Fibroblast of upper back skin (primary cell): ENCODE measurements at regions not wholly inside any gene's neighbourhood (a gene's known extent, or its start where the extent isn't known, plus 50 kb on each side); places are given as distances from the start of the nearest gene placed in this dataset.

ENCODE experiments used
- DNase-seq: peaks from one replicate; pipeline ENCODE4 v3.0.0-alpha.2; 2013

DNA sequence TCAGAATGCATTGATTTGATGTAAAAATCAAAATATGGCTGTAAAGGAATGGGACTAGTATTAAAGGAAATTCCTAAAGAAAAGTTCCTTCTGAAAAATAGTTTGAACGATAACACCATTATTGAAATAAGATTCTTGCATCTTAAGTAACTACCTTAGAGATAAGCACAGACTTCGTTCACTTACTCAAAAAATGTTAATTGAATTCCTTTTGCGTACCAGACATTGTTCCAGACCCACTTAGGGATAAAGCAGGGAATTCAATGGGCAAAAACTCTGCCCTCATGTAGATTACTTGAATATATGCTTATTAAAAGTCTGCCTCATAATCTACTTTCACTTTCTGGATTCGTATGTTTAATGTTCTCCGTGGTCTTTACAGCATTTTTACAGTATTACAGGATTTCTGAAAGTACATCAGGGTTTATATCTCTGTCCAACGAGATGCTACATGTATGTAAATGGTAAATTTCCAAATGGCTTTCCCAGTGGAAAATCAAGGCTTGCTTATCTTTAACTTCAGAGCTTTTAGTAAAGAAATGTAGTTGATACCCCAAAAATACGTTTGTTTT, 213.7 kb downstream of the GXYLT1 start:
- no peak for DNase-seq

DNA sequence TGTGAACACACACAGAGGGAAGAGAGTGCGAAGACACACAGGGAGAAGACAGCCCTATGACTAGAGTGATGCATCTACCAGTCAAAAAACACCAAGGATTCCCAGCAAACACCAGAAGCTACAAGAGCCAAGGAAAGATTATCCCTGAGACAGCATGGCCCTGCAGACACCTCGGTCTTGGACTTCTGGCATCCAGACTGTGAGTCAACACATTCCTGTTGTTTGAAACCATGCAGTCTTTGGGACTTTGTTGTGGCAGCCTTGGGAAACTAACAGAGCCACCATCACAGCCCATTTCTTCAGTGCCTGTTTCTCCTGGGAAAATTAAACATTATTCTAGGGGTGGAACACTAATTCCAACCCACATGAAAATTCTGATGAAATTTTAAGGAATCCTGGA, 220.6 kb downstream of the GXYLT1 start:
- peak; percentile 10 for DNase-seq

- DNase-seq, result no peak
Observed at GRCh38 chr12:41923351-41923750, 221.3 kb downstream of the GXYLT1 start.

DNA sequence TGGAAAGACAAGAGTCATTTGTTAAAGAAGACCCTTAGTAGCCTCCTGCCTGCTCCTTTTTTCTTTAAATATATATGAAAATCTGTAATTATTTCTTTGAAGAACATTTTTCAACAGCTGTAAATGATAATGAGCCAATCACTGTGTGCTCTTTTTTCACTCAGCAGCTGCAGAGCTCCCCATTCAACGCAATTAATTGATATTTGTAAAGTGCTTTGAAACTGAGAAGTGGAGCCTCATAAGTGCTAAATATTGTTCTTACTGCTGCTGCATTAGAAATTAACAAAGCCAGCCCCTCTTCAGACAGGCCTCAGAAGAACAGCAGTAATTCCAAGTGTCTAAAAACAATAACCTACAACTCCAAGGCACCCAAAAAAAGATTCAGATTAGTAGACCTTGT, 224.3 kb downstream of the GXYLT1 start:
- no peak for DNase-seq

GRCh38 chr12:41919526-41920261, 225.0 kb downstream of the GXYLT1 start:
- DNase-seq, result no peak

GRCh38 chr12:41919048-41919447, 225.6 kb downstream of the GXYLT1 start:
- DNase-seq, result no peak

DNA sequence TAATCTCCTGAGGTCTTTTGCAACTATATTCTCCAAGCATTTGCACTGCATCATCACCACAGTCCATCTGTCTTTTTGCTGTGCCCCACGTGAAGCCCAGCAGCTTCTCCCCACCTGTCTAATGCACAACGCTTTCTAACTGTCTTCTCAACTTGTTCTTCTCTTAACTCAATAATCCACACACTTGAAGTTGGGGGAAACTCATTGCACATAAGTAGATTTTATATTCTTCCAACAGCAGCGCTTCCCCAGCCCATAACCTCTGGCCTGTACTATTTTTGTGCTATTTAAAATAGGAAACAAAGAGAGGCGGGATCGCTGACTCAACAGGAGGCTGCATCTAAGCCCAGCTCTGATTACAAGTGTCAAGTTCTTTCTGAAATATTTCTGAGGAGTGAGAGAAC, 226.7 kb downstream of the GXYLT1 start:
- DNase-seq, result no peak

- no peak for DNase-seq
Observed at GRCh38 chr12:41917181-41917580, 227.5 kb downstream of the GXYLT1 start.

DNA sequence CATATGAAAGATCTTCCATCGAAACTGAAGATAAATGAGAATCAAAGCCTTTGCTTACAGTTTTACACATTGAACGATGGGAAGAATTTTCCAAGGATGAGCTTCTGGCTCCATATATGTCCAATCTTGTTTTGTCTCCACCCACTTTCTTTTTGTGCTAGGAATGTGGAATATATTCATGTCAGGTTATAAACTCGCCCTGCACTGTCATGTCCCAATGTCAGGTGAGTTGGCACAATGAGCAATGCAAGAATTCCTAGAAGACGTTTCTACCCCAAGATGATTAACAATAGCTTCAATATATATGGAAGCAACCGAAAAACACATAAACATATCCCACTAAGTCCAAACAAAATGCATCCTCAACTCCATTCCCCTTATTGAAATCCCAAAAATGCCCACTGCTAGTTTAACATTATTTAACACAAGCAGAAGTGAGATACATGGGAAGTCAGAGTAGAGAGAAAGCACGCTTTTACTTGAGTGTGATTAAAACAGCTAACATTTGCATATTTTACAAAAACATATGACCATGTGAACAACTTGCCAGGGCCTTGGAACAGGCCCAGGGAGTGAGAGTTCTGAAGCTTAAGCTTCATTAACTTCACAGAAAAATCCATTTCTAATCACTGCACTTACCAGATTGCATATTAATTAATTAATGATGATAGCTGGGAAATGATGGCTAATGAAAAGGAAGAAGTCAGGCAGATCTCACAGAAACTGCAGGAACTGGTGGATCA, 233.9 kb downstream of the GXYLT1 start:
- DNase-seq, result no peak

GRCh38 chr12:41908206-41908605, 236.5 kb downstream of the GXYLT1 start:
- no peak for DNase-seq

- no peak for DNase-seq
Observed at GRCh38 chr12:41907550-41907949, 237.1 kb downstream of the GXYLT1 start.

DNA sequence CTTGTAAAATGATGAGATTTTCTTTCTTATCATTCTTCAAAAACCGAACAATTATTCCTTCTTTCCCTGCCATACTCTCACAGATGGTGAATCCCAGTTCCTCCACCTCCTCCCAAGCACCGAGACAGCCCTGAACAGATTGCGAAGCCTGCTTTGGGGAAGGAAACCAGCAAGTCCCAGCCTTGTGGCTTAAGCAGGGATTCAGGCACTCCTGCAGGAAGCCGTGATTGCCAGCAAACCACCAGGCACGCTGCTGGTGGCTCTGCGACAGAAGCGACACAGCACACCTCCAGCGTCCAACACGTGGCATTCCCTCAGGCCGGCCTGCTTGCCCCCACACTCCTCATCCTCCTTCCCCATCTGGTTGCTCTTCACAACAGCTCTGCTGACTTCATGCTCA, 237.7 kb downstream of the GXYLT1 start:
- DNase-seq, result no peak

DNA sequence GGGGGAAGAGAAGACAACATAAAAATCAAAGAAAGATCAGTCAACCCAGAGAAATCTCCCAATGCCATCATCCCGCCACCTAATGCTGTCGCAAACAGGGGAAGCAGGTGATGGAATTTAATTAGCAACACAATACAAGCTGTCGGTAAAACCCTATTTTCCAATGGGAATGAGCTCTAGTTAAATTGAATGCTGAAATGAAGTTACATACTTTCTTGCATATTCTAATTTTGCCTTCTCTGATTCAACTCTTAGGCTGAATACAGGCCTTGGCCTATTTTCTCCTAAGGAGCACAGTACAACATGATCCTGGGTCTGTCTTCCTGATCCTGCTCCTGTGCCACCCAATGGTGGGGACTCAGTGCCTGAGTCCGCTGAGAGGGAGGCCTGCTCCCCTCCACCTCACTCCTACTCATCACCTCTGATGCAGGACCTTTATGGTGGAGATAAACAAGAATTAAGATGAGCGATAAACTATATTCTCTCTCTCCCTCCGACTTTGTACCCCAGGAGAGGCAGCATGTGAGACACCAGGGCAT, 238.8 kb downstream of the GXYLT1 start:
- DNase-seq, result no peak

DNA sequence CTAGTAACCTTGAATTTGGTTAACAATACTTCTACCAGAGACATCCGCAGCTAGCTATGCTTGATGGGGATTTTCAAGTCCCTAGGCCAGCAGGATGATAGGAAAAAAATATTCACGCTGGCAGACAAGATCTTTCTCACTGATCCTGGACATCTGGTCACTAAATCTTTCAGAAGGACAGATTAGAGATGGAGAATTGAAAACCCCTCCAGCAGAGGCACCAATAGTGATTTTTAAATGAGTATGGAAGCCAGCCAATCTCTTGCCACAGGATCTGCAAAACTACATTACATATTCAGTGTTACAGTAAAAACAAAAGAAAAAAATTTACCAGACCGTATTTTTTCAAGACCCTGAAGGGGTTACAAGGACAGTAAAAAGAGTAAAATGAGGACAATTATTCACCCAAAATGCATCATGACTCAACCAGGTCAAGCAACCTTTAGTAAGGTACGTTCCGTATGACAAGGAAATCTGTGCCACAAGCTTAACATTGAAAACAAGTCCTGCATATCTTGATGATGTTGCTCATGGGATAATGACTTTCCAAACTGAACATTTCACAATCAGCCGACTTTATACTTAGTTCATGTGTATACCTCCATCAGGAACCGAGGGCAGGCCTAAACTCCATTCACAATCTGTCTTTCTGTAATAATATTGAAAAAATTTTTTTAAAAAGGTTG, 239.5 kb downstream of the GXYLT1 start:
- DNase-seq, result no peak

- no peak for DNase-seq
Observed at GRCh38 chr12:41904041-41904440, 240.6 kb downstream of the GXYLT1 start.

GRCh38 chr12:41903014-41903708, 241.5 kb downstream of the GXYLT1 start:
- no peak for DNase-seq

- DNase-seq, result no peak
Observed at GRCh38 chr12:41899577-41899976, 245.1 kb downstream of the GXYLT1 start.

- DNase-seq, result no peak
Observed at GRCh38 chr12:41897593-41897992, 247.1 kb downstream of the GXYLT1 start.

- no peak for DNase-seq
Observed at GRCh38 chr12:41893491-41893890, 251.2 kb downstream of the GXYLT1 start.

DNA sequence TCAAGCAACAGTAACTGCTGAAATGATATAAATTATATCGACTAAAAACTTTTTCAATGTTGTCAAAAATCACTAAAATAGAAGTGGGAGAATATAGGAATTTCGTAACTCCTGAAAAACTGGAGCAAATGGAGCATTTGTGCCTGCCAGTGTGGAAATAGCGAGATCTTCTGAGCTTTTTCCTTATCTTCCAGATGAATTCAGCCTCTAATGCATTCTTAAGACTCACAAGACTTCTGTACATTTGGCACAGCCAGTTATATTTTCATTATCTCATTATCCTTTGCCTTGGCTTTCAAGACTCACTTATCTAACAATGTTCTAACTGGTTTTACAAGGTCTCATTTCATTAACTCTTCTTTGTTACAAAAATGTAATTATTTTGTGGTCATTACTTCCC, 252.4 kb downstream of the GXYLT1 start:
- DNase-seq, result no peak

DNA sequence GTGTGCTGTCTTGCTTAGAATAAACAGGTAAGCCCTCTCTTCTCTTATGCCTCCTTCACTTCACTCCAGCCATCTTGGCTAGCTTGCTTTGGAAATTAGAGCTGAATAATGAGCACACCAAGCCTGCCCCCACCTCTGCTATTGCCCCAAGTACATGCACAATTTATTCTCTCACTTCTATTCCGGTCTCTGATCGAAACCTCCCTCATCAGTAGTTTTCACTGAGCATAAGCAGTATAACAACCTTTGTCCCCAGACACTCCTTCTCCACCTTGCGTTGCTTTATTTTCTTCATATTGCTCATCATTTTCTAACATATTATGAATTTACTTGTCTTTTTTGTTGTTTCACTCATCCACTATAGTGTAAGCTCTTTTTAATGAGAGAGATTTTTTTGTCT, 253.4 kb downstream of the GXYLT1 start:
- no peak for DNase-seq

DNA sequence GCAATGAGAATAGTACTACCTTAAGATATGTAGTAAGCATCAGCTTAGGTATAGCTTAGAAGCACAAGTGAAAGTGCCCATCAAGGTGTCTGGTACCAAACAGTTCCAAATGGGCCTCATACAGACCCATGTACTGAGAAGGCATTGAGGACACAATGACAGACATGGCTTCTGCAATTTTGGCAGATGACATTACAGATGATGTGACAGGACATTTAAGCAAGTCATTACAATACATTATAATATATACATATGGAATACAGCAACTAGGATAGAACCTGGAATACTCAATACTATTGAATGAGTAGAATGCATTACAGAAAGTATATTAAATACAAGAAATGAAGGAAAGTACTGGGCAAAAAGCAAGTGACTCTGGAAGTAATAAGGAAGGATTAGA, 256.4 kb downstream of the GXYLT1 start:
- no peak for DNase-seq
